ENCODE measurements at regions not wholly inside any gene's neighbourhood (a gene's known extent, or its start where the extent isn't known, plus 50 kb on each side); places are given as distances from the start of the nearest gene placed in this dataset.

- Histone ChIP-seq H3K4me1 (ENCODE audit: insufficient read depth) (no peaks in the 10 kb centered on the region), H3K9me2 (ENCODE audit: insufficient read depth) (no peaks in the 10 kb centered on the region), H3K36me3 (ENCODE audit: insufficient read depth) (no peaks in the 10 kb centered on the region), H3K27ac (ENCODE audit: low read depth) (no peak overlapping the region), H3K79me2 (replicated peaks; ENCODE audit: insufficient read depth) (no peaks in the 10 kb centered on the region), H3F3A (replicated peaks; ENCODE audit: low read depth) (no peaks in the 10 kb centered on the region), H2AFZ (no peak overlapping the region), H4K20me1 (replicated peaks; ENCODE audit: insufficient read depth) (no peaks in the 10 kb centered on the region), H3K27me3 (ENCODE audit: insufficient read depth) (no peaks in the 10 kb centered on the region), H3K4me2 (no peak overlapping the region), H3K4me3 (no peak overlapping the region)
- Mint-ChIP-seq H3K4me1 (no peaks in the 10 kb centered on the region), H3K27ac (no peak overlapping the region), H3K27me3 (ENCODE audit: insufficient read depth, low read depth, poor library complexity) (no peaks in the 10 kb centered on the region), H3K4me3 (no peak overlapping the region), H3K9me3 (peaks cover 3% of the 10 kb centered on the region; the same call in 2 of the 3 replicates), H3K36me3 (ENCODE audit: low read depth) (no peaks in the 10 kb centered on the region)
- TF ChIP-seq JUNB (IDR thresholded peaks at IDR 0.05; ENCODE audit: unreplicated experiment) = no peak
- TF ChIP-seq ZNF462 (CRISPR knock-in tag; IDR thresholded peaks at IDR 0.05) = no peak
- TF ChIP-seq STAT1 (IDR thresholded peaks at IDR 0.05; ENCODE audit: unreplicated experiment) = no peak
- TF ChIP-seq ETS1 (IDR thresholded peaks at IDR 0.05) = no peak
- no peak for TF ChIP-seq NANOG (IDR thresholded peaks at IDR 0.05; ENCODE audit: borderline replicate concordance)
- no peak for TF ChIP-seq ZNF114 (CRISPR knock-in tag; IDR thresholded peaks at IDR 0.05)
- no peak for TF ChIP-seq POLR2AphosphoS5 (IDR thresholded peaks at IDR 0.05; ENCODE audit: low read depth)
- no peak for TF ChIP-seq EZH2 (IDR thresholded peaks at IDR 0.05; ENCODE audit: low read depth, unreplicated experiment)
- TF ChIP-seq ZNF331 (CRISPR knock-in tag; IDR thresholded peaks at IDR 0.05; ENCODE audit: low read depth) = no peak
- TF ChIP-seq EZH2phosphoT487 (IDR thresholded peaks at IDR 0.05; ENCODE audit: unreplicated experiment) = no peak
- no peak for TF ChIP-seq CREB1 (CRISPR knock-in tag; IDR thresholded peaks at IDR 0.05; ENCODE audit: low read depth)
- no peak for TF ChIP-seq REST (IDR thresholded peaks at IDR 0.05; ENCODE audit: unreplicated experiment)
- no peak for TF ChIP-seq CTCF (conservative IDR thresholded peaks at IDR 0.05; ENCODE audit: low read depth in 2 of 2)
- ATAC-seq = no peak
- no peak for DNase-seq (ENCODE audit: low spot score)
Observed at GRCh38 chr13:105403086-105403485, 1132.4 kb downstream of the EFNB2 start.

Data from GM23338 (cell line).